ENCODE measurements at regions not wholly inside any gene's neighbourhood (a gene's known extent, or its start where the extent isn't known, plus 50 kb on each side); places are given as distances from the start of the nearest gene placed in this dataset.

GRCh38 chr12:113673458-113674238 is 202.0 kb upstream of the LHX5 start:
- H3K36me3 ChIP-seq (ENCODE audit: control insufficient read depth, insufficient read depth, low read length), result no peaks in the 10 kb centered on the region
- no peak overlapping the region for H3K4ac ChIP-seq (ENCODE audit: low read depth, low read length)
- H3K4me1 ChIP-seq (ENCODE audit: control insufficient read depth, low read depth, low read length), result no peaks in the 10 kb centered on the region
- no peak overlapping the region for H2BK15ac ChIP-seq (replicated peaks; ENCODE audit: low read depth)
- H3K4me3 ChIP-seq (ENCODE audit: low read length), result no peak overlapping the region
- H3K27me3 ChIP-seq (ENCODE audit: insufficient read depth, low read length, poor library complexity), result no peaks in the 10 kb centered on the region
- H3K4me2 ChIP-seq (ENCODE audit: low read length), result no peak overlapping the region
- no peak overlapping the region for H4K5ac ChIP-seq (ENCODE audit: low read length)
- H2AK5ac ChIP-seq (ENCODE audit: low read length), result no peak overlapping the region
- H3K56ac ChIP-seq (ENCODE audit: low read length), result no peak overlapping the region
- no peak overlapping the region for H3K18ac ChIP-seq (ENCODE audit: low read length)
- no peak overlapping the region for H4K8ac ChIP-seq (ENCODE audit: low read depth, low read length)
- H2BK5ac ChIP-seq (ENCODE audit: low read length), result no peak overlapping the region
- no peak for DNase-seq
- no peak overlapping the region for H3K23ac ChIP-seq (ENCODE audit: low read length)
- H3K9ac ChIP-seq (ENCODE audit: low read length), result no peak overlapping the region
- no peaks in the 10 kb centered on the region for H3K79me1 ChIP-seq (ENCODE audit: low read length)
- H2BK120ac ChIP-seq (ENCODE audit: low read depth, low read length), result no peak overlapping the region
- H3K79me2 ChIP-seq (ENCODE audit: control insufficient read depth, insufficient read depth, low read length), result no peaks in the 10 kb centered on the region
- no peak overlapping the region for H3K27ac ChIP-seq (ENCODE audit: low read depth, low read length)
- WGBS (ENCODE audit: extremely low coverage, insufficient coverage, low lambda C conversion rate), result no CpG with 5 or more reads among the region's 20 CpGs

GRCh38 chr12:113670742-113671141 is 199.1 kb upstream of the LHX5 start:
- Histone ChIP-seq H4K8ac (ENCODE audit: low read depth, low read length) (no peak overlapping the region), H3K56ac (ENCODE audit: low read length) (no peak overlapping the region), H3K79me2 (ENCODE audit: control insufficient read depth, insufficient read depth, low read length) (no peaks in the 10 kb centered on the region), H2BK15ac (replicated peaks; ENCODE audit: low read depth) (no peak overlapping the region), H3K27ac (ENCODE audit: low read depth, low read length) (no peak overlapping the region), H3K18ac (ENCODE audit: low read length) (no peak overlapping the region), H2BK5ac (ENCODE audit: low read length) (no peak overlapping the region), H3K36me3 (ENCODE audit: control insufficient read depth, insufficient read depth, low read length) (no peaks in the 10 kb centered on the region), H3K9ac (ENCODE audit: low read length) (no peak overlapping the region), H2AK5ac (ENCODE audit: low read length) (no peak overlapping the region), H3K79me1 (ENCODE audit: low read length) (no peaks in the 10 kb centered on the region), H3K4ac (ENCODE audit: low read depth, low read length) (no peak overlapping the region), H4K5ac (ENCODE audit: low read length) (no peak overlapping the region), H3K4me2 (ENCODE audit: low read length) (no peak overlapping the region), H3K4me3 (ENCODE audit: low read length) (no peak overlapping the region), H2BK120ac (ENCODE audit: low read depth, low read length) (no peak overlapping the region), H3K4me1 (ENCODE audit: control insufficient read depth, low read depth, low read length) (no peaks in the 10 kb centered on the region), H3K23ac (ENCODE audit: low read length) (no peak overlapping the region), H3K27me3 (ENCODE audit: insufficient read depth, low read length, poor library complexity) (no peaks in the 10 kb centered on the region)
- no peak for DNase-seq
- no CpG with 5 or more reads among the region's 1 CpG for WGBS (ENCODE audit: extremely low coverage, insufficient coverage, low lambda C conversion rate)

DNA sequence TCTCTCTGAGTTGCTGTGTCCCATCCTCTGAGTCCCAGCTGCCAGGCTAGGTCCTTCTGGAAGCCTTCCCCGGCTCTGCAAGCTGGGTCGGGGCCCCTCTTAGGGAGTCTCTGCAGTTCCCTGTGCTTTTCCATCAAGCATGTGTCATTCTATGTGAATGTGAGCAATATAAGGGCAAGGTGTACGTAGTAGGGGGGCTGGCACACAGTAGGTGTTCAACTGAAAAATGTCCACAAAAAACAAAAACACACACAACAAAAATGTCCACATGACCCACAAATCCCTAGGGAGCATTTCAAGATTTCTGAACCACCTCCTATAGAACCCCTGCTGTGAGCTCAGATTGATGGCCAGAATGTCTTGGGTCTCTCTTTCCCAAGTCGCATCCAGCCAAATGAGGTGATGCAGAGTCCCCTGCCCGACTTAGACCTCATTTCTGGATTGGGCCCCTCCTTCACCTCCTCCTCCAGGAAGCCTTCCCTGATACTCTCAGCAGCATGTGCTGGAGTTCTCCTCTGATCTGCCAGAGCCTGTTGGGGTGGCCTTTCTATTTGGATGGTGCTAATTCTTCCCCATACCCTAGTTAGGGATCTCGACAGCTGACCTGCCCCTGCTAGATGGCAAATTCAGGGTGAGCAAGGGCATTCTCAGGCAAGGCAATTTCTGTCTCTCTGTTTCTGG is 196.1 kb upstream of the LHX5 start:
- H3K79me2 ChIP-seq (ENCODE audit: control insufficient read depth, insufficient read depth, low read length), result no peaks in the 10 kb centered on the region
- H2AK5ac ChIP-seq (ENCODE audit: low read length), result no peak overlapping the region
- no peak overlapping the region for H2BK5ac ChIP-seq (ENCODE audit: low read length)
- H2BK120ac ChIP-seq (ENCODE audit: low read depth, low read length), result no peak overlapping the region
- H3K18ac ChIP-seq (ENCODE audit: low read length), result no peak overlapping the region
- H3K4ac ChIP-seq (ENCODE audit: low read depth, low read length), result no peak overlapping the region
- no peak overlapping the region for H3K56ac ChIP-seq (ENCODE audit: low read length)
- H3K4me1 ChIP-seq (ENCODE audit: control insufficient read depth, low read depth, low read length), result no peaks in the 10 kb centered on the region
- H3K4me2 ChIP-seq (ENCODE audit: low read length), result no peak overlapping the region
- H2BK15ac ChIP-seq (replicated peaks; ENCODE audit: low read depth), result no peak overlapping the region
- no peak overlapping the region for H4K5ac ChIP-seq (ENCODE audit: low read length)
- no peak for DNase-seq
- no peaks in the 10 kb centered on the region for H3K36me3 ChIP-seq (ENCODE audit: control insufficient read depth, insufficient read depth, low read length)
- no peaks in the 10 kb centered on the region for H3K79me1 ChIP-seq (ENCODE audit: low read length)
- no peak overlapping the region for H4K8ac ChIP-seq (ENCODE audit: low read depth, low read length)
- H3K9ac ChIP-seq (ENCODE audit: low read length), result no peak overlapping the region
- no peaks in the 10 kb centered on the region for H3K27me3 ChIP-seq (ENCODE audit: insufficient read depth, low read length, poor library complexity)
- H3K23ac ChIP-seq (ENCODE audit: low read length), result no peak overlapping the region
- no CpG with 5 or more reads among the region's 6 CpGs for WGBS (ENCODE audit: extremely low coverage, insufficient coverage, low lambda C conversion rate)
- no peak overlapping the region for H3K4me3 ChIP-seq (ENCODE audit: low read length)
- no peak overlapping the region for H3K27ac ChIP-seq (ENCODE audit: low read depth, low read length)

- Histone ChIP-seq H4K5ac (ENCODE audit: low read length) (no peak overlapping the region), H2BK5ac (ENCODE audit: low read length) (no peak overlapping the region), H2BK15ac (replicated peaks; ENCODE audit: low read depth) (no peak overlapping the region), H3K4me1 (ENCODE audit: control insufficient read depth, low read depth, low read length) (no peaks in the 10 kb centered on the region), H3K79me2 (ENCODE audit: control insufficient read depth, insufficient read depth, low read length) (no peaks in the 10 kb centered on the region), H3K4ac (ENCODE audit: low read depth, low read length) (no peak overlapping the region), H3K9ac (ENCODE audit: low read length) (no peak overlapping the region), H3K4me2 (ENCODE audit: low read length) (no peak overlapping the region), H4K8ac (ENCODE audit: low read depth, low read length) (no peak overlapping the region), H2AK5ac (ENCODE audit: low read length) (no peak overlapping the region), H3K27ac (ENCODE audit: low read depth, low read length) (no peak overlapping the region), H3K23ac (ENCODE audit: low read length) (no peak overlapping the region), H2BK120ac (ENCODE audit: low read depth, low read length) (no peak overlapping the region), H3K27me3 (ENCODE audit: insufficient read depth, low read length, poor library complexity) (no peaks in the 10 kb centered on the region), H3K18ac (ENCODE audit: low read length) (no peak overlapping the region), H3K4me3 (ENCODE audit: low read length) (no peak overlapping the region), H3K56ac (ENCODE audit: low read length) (no peak overlapping the region), H3K36me3 (ENCODE audit: control insufficient read depth, insufficient read depth, low read length) (no peaks in the 10 kb centered on the region), H3K79me1 (ENCODE audit: low read length) (no peaks in the 10 kb centered on the region)
- DNase-seq, result no peak
- WGBS (ENCODE audit: extremely low coverage, insufficient coverage, low lambda C conversion rate), result no CpG with 5 or more reads among the region's 1 CpG
These were observed 195.4 kb upstream of the LHX5 start for GRCh38 chr12:113667095-113667494.

DNA sequence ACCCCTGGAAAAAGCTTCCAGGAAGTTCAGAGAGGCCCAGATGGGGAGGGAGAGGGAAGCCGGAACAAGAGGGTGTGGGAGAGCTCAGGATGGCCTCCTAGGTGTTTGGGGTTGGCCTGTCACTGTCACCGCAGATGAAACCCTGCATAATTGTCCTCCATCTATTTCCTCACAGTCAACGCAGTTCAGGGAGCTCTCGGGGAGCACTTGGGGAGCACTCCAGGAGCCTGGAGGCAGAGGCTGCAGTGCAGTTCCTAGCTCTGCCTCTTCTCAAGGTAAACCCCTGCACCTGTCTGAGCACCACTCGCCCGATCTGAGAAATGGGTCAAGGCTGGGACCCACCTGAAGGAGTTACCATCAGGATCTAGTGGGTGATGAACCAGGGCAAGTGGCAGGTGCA is 194.6 kb upstream of the LHX5 start:
- no peak overlapping the region for H3K23ac ChIP-seq (ENCODE audit: low read length)
- no peak overlapping the region for H2AK5ac ChIP-seq (ENCODE audit: low read length)
- H3K27me3 ChIP-seq (ENCODE audit: insufficient read depth, low read length, poor library complexity), result no peaks in the 10 kb centered on the region
- H2BK120ac ChIP-seq (ENCODE audit: low read depth, low read length), result no peak overlapping the region
- no peak overlapping the region for H3K56ac ChIP-seq (ENCODE audit: low read length)
- H3K4me1 ChIP-seq (ENCODE audit: control insufficient read depth, low read depth, low read length), result no peaks in the 10 kb centered on the region
- no peak overlapping the region for H2BK5ac ChIP-seq (ENCODE audit: low read length)
- H4K5ac ChIP-seq (ENCODE audit: low read length), result no peak overlapping the region
- no peak overlapping the region for H3K4me3 ChIP-seq (ENCODE audit: low read length)
- no peak overlapping the region for H2BK15ac ChIP-seq (replicated peaks; ENCODE audit: low read depth)
- H4K8ac ChIP-seq (ENCODE audit: low read depth, low read length), result no peak overlapping the region
- H3K4me2 ChIP-seq (ENCODE audit: low read length), result no peak overlapping the region
- no peaks in the 10 kb centered on the region for H3K36me3 ChIP-seq (ENCODE audit: control insufficient read depth, insufficient read depth, low read length)
- no peak overlapping the region for H3K18ac ChIP-seq (ENCODE audit: low read length)
- H3K9ac ChIP-seq (ENCODE audit: low read length), result no peak overlapping the region
- no CpG with 5 or more reads among the region's 6 CpGs for WGBS (ENCODE audit: extremely low coverage, insufficient coverage, low lambda C conversion rate)
- no peaks in the 10 kb centered on the region for H3K79me1 ChIP-seq (ENCODE audit: low read length)
- H3K79me2 ChIP-seq (ENCODE audit: control insufficient read depth, insufficient read depth, low read length), result no peaks in the 10 kb centered on the region
- no peak overlapping the region for H3K4ac ChIP-seq (ENCODE audit: low read depth, low read length)
- H3K27ac ChIP-seq (ENCODE audit: low read depth, low read length), result no peak overlapping the region
- no peak for DNase-seq
